ENCODE measurements at regions not wholly inside any gene's neighbourhood (a gene's known extent, or its start where the extent isn't known, plus 50 kb on each side); places are given as distances from the start of the nearest gene placed in this dataset.

DNA sequence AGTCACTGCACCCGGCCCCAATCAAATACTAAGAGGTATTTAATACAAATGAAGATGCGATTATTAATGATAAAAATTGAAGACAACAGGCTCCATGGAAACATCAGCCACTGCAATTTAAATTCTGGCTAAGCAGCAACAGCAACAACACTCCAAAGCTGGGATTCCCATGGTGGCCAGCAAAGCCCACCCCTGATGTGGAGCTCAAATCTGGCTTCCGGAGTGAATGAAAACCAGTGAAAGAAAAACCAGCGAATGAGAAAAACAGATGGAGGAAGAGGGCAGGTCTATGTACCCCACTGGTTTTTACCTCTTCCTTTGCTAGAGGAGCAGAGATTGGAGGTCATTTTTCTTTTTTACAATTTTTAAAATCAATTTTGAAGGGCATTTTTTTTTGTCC is 135.9 kb upstream of the PDE10A start:
- TF ChIP-seq, protein P1, sequence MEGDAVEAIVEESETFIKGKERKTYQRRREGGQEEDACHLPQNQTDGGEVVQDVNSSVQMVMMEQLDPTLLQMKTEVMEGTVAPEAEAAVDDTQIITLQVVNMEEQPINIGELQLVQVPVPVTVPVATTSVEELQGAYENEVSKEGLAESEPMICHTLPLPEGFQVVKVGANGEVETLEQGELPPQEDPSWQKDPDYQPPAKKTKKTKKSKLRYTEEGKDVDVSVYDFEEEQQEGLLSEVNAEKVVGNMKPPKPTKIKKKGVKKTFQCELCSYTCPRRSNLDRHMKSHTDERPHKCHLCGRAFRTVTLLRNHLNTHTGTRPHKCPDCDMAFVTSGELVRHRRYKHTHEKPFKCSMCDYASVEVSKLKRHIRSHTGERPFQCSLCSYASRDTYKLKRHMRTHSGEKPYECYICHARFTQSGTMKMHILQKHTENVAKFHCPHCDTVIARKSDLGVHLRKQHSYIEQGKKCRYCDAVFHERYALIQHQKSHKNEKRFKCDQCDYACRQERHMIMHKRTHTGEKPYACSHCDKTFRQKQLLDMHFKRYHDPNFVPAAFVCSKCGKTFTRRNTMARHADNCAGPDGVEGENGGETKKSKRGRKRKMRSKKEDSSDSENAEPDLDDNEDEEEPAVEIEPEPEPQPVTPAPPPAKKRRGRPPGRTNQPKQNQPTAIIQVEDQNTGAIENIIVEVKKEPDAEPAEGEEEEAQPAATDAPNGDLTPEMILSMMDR (IDR thresholded peaks at IDR 0.05), result no peak
- no peak for TF ChIP-seq POLR2A (IDR thresholded peaks at IDR 0.05)
- WGBS, 2 donors, result 85 to 92% methylated on average over 4 of the region's 4 CpGs
- H3K4me3 ChIP-seq (ENCODE audit: low read depth, poor library complexity, severe bottlenecking), result no peak overlapping the region
- intact Hi-C loops (cut with DNase I; ENCODE audit: low total_unique reads), result no loop called here
- no peak for DNase-seq (ENCODE audit: low spot score in 2 of 2)

DNA sequence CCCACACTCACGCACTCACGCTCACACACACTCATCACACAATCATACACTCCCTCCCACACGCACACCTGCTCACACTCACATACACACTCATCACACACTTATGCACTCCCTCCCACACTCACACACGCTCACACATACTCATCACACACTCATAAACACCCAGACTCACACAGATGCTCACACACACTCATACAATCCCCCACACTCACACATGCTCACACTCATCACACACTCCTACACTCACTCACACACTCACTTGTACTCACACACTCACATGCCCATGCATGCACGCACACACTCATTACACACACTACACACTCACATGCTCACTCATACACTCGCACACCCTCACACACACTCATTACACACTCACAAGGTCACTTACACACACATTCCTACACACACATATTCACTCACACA is 131.1 kb upstream of the PDE10A start:
- H3K4me3 ChIP-seq (ENCODE audit: low read depth, poor library complexity, severe bottlenecking), result no peak overlapping the region
- no peak for TF ChIP-seq POLR2A (IDR thresholded peaks at IDR 0.05)
- TF ChIP-seq, protein P1 (IDR thresholded peaks at IDR 0.05), result peak in 1 of 3 donors; percentile 24
- DNase-seq (ENCODE audit: low spot score in 2 of 2), result no peak
- WGBS, 2 donors, result 88 to 94% methylated on average over 6 of the region's 6 CpGs
- intact Hi-C loops (cut with DNase I; ENCODE audit: low total_unique reads), result no loop called here

DNA sequence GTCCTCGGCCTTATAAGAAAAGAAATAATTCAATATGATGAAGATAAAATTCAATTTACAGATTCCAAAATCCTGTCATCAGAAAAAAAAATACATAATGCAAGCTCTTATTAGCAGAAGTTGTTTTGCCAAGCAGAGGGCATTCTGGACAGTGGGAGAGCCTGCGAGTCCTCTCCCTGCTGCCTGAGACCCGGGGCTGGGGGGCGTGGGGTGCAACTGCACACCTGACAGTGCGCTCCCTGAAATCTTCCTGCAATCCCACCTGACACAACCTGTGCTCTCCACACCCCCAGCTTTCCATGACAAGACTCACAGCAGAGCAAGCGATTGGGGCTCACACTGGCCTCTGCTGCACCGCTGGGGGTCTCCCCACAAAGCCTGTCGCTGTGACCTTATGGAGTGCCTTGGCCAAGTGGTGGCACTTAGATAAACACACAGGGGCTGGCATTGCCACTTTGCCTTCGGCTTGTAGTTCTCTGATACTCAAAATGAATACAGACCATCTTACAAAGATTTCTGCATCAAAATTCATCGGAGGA is 130.3 kb upstream of the PDE10A start:
- DNase-seq (ENCODE audit: low spot score in 2 of 2), result no peak
- intact Hi-C loops (cut with DNase I; ENCODE audit: low total_unique reads), result no loop called here
- WGBS, 2 donors, result 90 to 95% methylated on average over 10 of the region's 10 CpGs
- TF ChIP-seq, protein P1 (IDR thresholded peaks at IDR 0.05), result no peak
- no peak for TF ChIP-seq POLR2A (IDR thresholded peaks at IDR 0.05)
- H3K4me3 ChIP-seq (ENCODE audit: low read depth, poor library complexity, severe bottlenecking), result no peak overlapping the region

DNA sequence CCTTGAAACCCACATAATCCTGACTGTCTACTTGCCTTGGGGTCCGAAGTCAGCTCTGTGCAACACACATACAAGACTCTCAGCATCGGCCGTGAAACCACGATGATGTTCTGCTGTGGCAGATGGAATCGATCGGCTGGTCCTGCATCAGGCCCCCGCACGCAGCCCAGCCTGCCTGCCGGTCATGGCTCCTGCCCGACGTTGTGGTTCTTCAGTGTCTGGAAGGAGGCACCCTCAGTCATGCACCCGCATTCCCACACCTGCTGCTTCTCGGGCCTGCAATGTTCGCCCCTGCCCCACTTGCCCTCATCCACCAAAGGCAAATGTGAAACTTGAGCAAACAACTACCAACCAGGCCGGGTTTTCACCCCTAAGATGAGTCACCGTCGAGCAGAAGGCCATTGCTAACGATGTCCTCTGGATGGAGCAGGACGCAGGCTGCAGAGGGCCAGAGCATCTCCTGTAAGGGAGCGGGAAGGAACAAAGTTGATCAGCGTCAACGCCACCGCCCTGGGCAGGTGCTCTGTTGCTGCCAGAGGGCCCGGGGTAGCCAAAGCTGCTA is 128.9 kb upstream of the PDE10A start:
- TF ChIP-seq POLR2A (IDR thresholded peaks at IDR 0.05), result no peak
- H3K4me3 ChIP-seq (ENCODE audit: low read depth, poor library complexity, severe bottlenecking), result no peak overlapping the region
- no peak for DNase-seq (ENCODE audit: low spot score in 2 of 2)
- 93 to 97% methylated on average over 24 of the region's 24 CpGs for WGBS, 2 donors
- intact Hi-C loops (cut with DNase I; ENCODE audit: low total_unique reads), result no loop called here

DNA sequence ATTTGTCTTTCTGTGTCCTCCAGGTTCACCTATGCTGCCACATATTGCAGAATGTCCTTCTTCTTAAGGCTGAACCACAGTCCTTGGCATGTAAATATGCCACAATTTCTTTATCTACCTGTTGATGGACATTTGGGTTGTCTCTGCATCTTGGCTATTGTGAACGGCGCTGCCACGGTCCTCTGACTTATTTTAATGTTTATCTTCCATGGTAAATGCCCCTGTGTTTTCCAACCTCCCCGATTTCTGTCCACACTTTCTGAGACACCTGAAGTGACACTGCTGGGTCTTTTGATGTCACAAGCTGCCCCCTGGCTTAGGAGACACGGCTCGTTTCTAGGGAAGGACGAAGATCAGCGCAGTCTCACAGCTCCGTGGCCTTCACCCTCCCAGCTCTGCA is 128.3 kb upstream of the PDE10A start:
- no peak for TF ChIP-seq POLR2A (IDR thresholded peaks at IDR 0.05)
- TF ChIP-seq, protein P1 (IDR thresholded peaks at IDR 0.05), result no peak
- 86 to 91% methylated on average over 9 of the region's 9 CpGs for WGBS, 2 donors
- no peak for DNase-seq (ENCODE audit: low spot score in 2 of 2)
- H3K4me3 ChIP-seq (ENCODE audit: low read depth, poor library complexity, severe bottlenecking), result no peak overlapping the region
- intact Hi-C loops (cut with DNase I; ENCODE audit: low total_unique reads), result no loop called here

DNA sequence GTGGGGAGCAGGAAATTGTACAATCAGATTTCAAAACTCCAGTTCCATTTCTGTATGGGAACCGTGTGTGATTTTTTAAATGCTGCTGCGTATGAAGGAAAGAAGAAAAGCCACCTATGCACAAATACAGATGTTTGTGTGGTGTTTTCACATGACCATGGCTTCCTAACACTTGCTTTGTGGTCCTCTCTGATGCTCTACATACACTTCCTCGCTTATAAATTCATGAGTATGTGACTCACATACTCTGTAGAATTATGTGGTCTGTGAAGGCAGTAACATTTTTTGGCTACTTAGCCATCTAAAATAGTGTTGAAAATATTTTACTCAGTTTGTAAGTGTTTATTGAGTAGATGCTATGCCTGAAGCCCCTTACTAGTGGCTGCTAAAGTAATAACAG is 119.8 kb upstream of the PDE10A start:
- 44 to 58% methylated on average over 3 of the region's 3 CpGs for WGBS, 2 donors
- no peak overlapping the region for H3K4me3 ChIP-seq (ENCODE audit: low read depth, poor library complexity, severe bottlenecking)
- DNase-seq (ENCODE audit: low spot score in 2 of 2), result no peak
- intact Hi-C loops (cut with DNase I; ENCODE audit: low total_unique reads), result no loop called here
- TF ChIP-seq, protein P1 (IDR thresholded peaks at IDR 0.05), result no peak
- no peak for TF ChIP-seq POLR2A (IDR thresholded peaks at IDR 0.05)

Data from lower leg skin (tissue), 4 donors.